T-helper 2 cell (primary cell): ENCODE measurements at regions not wholly inside any gene's neighbourhood (a gene's known extent, or its start where the extent isn't known, plus 50 kb on each side); places are given as distances from the start of the nearest gene placed in this dataset.
"Not testable (repeated sequence)": the region's sequence is repeated elsewhere in the genome, so short reads cannot be mapped to it uniquely, and the experiment has no call there.

ENCODE experiments used
- DNase-seq, 5 experiments: peaks; one replicate each; pipeline versions ENCODE4 v3.0.0 to v3.0.0-alpha.2; 2012 to 2022

DNA sequence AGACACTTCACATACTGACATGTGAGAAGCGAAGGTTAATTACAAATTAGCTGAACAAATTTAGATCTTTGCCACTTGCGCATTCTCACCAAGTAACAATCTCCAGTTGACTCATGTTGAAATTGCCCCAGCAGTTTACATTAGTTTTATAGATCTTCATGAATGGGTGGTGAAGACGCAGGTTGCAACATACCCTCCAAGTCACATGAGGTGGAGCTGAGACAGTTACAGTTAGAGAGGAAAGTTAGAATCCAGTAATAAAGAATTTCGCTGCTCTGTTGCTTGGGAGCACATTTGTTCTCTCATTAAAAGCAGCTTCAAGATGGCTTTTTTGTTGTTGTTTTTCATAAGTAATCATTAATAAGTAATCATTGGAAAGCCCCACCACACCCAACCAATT, 119.7 kb downstream of the LAT start:
- DNase-seq = not testable (repeated sequence)

DNA sequence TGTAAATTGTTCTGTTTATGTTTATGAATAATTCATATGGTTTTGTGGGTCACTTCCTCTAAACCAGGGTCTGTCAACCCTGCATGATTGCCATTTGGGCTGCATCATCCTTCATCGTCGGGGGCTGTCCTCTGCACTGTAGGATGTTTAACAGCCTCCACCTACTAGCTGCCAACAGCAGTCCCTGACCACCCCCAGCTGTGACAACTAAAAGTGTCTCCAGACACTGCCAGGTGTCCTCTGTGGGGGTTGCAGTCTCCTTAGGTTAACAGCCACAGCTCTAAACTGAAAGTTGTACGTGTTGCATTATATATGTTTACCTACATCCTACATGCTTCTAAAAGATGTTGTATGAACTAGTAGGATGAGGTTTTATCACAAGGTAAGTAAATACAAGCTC, 113.1 kb downstream of the LAT start:
- not testable (repeated sequence) for DNase-seq

DNA sequence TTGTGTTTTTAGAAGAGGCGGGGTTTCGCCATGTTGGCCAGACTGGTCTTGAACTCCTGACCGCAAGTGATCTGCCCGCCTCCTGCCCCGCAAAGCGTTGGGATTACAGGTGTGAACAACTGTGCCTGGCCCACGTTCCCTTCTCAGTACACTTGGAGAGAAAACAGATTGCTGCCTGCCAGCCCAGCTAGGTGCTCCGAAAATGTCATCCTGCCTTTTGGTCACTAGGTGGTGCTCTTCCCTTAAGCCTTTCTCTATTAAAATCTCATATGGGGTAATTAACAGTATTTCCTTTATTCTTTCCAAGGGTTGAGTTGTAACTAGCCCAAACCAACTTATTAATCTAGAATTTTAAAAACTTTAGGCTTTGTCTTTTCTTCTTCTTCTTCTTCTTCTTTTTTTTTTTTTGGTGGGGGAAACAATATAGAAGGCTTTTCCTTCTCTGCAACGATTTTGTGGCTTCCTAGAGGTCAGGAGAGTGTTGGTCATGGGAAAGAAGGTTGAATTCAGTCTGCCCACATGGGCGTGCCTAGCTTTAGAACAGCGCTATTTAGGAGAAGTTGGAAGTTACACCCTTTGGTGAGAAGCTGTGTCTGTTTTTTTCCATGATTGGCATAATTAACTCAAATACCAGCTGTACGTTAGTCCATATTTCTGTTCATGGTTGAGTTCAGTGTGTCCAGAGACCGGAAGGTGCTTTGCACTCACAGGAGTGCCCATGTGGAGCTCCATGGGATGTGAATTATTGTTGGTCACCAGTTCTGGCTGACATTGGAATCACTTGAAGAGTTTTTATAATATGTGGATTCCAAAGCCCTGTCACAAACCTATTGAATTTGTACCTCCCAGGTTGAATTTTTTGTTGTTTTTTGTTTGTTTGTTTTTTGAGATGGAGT, 110.1 kb downstream of the LAT start:
- not testable (repeated sequence) for DNase-seq

DNA sequence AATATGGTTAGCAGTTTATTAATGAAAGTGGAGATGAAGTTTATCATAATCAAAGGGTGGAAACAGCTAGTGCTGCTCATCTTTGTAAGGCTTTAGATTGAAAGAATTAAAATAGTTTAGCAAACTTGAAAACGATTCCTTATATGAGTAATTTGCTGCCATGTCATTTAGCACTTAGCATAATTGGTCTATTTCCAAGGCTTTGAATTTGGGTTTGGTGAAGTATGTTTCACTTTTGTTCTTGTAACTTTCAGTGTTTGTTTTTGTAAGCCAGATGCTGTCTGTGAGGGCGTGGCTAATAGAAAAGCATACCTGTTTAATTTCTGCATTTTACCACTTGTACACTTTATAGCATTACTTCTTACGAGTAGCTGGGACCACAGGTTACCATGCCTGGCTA, 109.5 kb downstream of the LAT start:
- DNase-seq = peak in 1 of 5 experiments; percentile 10

DNA sequence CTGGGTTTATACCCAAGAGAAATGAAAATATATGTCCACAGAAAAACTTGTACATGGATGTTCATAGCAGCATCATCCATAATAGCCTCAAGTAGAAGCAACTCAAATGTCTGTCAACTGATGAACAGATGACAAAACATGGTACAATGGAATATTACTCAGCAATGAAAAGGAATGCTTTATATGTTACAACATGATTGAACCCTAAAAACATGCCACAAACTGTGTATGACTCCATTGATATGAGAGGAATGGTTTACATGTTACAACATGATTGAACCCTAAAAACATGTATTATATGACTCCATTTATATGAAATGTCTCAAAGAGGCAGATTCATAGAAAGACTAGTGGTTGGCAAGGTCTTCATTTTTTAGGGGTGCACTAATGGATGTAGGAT, 104.8 kb downstream of the LAT start:
- not testable (repeated sequence) for DNase-seq

DNA sequence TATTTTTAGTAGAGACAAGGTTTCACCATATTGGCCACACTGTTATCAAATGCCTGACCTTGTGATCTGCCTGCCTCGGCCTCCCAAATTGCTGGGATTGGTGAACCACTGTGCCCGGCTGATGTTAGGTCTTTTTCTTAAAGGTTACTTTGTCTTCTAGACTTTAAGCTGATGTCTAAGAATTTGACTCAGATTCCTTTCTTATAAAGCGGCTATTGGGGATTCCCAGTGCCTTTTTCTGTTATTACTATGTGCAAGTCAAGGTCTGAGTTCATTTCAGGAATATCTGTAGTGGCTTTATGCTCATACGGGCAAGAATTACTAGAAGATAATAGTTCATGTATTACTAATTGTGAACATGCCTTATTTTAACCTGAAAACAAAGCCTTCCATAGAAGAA, 102.8 kb downstream of the LAT start:
- DNase-seq = not testable (repeated sequence)

DNA sequence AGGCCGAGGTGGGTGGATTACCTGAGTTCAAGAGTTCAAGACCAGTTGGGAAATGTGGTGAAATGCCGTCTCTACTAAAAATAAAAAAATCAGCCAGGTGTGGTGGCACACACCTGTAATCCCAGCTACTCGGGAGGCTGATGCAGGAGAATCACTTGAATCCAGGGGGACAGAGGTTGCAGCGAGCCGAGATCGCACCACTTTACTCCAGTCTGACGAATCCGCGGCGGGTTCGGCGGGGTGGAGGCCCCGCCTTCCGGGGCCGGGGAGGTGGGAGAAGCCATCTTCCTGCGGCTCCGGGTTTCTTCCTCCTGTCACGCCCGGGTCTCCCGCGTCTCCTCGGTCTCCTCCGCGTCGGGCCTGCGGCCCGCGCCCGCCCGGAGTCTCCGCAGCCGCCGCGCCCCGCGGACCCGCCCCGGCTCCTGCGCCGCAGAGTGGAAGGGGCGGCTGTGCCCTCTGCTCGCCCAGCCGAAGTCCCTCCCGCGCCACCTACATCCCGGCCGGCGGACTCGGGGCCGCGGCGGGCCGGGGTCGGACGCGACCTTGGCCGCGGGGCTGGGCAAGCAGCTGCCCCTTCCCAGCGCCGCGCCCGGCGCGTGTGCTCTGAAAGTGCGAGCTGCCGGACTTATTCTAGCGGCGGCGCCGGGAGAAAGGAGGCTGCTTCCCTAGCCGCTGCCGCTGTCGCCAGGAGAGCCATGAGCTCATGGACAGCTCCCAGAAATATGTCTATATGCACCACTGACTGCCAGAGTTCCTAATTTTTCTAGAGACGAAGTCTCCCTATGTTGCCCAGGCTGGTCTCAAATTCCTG, 97.2 kb downstream of the LAT start:
- DNase-seq = peak; percentile 7 to 38 (median 21)

DNA sequence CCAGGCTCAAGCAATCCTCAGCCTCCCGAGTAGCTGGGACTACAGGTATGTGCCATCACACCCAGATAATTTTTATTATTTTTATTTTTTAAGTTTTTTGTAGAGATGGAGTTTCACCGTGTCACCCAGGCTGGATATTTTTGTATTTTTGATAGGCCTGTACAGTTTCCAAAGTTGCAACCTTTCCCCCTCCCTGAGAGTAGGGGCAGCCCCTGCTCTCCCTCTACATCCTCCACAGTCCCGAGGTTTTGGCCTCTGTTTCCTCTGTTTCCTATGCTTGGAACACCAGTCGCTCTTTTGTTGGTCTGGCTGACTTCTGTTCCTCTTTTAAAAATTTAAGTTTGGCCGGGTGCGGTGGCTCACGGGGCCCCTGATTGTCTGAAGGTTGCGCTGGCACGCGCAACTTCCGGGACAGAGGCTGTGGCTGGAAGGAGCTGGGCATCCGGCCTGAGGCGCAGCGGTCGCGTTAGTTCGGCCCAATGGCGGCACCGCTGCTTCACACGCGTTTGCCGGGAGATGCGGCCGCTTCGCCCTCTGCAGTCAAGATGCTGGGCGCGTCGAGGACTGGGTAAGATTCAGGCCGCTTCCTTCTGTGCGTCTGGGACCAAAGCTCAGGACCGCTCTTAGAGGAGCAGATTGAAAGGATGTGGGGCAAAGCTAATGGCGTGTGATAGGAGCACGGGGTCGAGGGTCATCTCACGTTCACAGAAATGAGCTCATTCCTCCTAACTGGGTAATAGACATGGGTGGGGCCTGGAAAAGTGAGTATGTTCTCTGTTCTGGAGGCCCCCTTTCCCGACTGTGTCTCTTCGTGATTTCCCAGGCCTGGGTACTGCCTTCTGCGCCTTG, 89.9 kb downstream of the LAT start:
- DNase-seq = peak in 4 of 5 experiments; percentile 10 to 75 (median 13)

DNA sequence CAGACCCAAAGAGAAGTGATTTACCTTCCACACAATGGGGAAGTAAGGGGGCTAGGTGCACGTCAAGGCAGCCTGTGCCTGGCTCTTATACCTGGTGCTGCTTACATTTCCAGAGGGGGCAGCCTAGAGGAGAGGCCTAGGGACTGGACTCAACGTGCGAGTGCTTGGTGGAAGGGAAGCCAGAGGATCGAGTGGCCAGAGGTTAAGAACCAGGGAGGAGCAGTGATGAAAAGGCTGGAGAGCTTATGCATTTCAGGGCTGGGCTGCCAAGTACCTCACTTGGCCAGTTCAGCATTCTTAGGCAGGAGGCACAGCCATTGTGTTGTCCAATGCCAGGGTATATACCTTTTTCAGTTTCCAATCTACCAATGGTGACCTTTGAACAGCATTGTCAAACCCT, 77.4 kb downstream of the LAT start:
- not testable (repeated sequence) for DNase-seq

DNA sequence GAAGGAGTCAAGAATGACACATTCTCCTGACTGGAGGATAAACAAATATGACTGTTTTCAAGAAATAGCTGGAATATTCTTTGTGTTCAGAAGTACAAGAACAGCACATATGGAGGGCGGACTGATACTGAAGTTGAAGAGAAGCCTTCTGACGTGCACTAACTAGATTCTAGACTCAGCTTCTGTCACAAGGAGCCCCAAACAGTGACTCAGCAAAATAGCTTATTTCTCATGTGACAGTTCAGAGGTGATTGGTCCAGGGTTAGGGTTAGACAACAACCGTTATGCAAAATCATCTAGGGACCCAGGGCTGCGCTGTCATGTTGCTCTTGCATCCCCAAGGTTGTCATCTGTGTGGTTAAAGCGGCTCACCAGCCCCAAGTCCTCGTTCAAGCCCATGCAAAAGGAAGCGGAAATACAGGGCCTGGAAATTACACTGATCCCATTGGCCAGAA, 76.6 kb downstream of the LAT start:
- DNase-seq = not testable (repeated sequence)

DNA sequence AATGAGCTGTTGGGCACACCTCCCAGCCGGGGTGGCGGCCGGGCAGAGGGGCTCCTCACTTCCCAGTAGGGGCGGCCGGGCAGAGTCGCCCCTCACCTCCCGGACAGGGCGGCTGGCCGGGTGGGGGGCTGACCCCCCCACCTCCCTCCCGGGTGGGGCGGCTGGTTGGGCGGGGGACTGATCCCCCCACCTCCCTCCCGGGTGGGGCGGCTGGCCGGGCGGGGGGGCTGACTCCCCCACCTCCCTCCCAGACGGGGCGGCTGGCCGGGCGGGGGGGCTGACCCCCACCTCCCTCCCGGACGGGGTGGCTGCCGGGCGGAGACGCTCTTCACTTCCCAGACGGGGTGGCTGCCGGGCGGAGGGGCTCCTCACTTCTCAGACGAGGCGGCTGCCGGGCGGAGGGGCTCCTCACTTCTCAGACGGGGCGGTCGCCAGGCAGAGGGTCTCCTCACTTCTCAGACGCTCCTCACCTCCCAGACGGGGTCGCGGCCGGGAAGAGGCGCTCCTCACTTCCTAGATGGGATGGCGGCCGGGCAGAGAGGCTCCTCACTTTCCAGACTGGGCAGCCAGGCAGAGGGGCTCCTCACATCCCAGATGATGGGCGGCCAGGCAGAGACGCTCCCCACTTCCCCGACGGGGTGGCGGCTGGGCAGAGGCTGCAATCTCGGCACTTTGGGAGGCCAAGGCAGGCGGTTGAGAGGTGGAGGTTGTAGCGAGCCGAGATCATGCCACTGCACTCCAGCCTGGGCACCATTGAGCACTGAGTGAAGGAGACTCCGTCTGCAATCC, 75.4 kb downstream of the LAT start:
- not testable (repeated sequence) for DNase-seq

DNA sequence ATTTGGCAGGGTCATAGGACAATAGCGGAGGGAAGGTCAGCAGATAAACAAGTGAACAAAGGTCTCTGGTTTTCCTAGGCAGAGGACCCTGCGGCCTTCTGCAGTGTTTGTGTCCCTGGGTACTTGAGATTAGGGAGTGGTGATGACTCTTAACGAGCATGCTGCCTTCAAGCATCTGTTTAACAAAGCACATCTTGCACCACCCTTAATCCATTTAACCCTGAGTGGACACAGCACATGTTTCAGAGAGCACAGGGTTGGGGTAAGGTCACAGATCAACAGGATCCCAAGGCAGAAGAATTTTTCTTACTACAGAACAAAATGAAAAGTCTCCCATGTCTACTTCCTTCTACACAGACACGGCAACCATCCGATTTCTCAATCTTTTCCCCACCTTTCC, 74.7 kb downstream of the LAT start:
- not testable (repeated sequence) for DNase-seq
